ENCODE measurements at regions not wholly inside any gene's neighbourhood (a gene's known extent, or its start where the extent isn't known, plus 50 kb on each side); places are given as distances from the start of the nearest gene placed in this dataset.

- DNase-seq: no peak
- FAIRE-seq: no peak
- intact Hi-C loops (cut with DNase I): no loop called here
- TF ChIP-seq CTCF (IDR thresholded peaks at IDR 0.05; ENCODE audit: borderline replicate concordance, extremely low read depth, insufficient read depth): no peak
- H3K36me3 ChIP-seq (ENCODE audit: control insufficient read depth in 2 of 3, insufficient read depth in 3 of 3, low read length in 3 of 3): no peaks in the 10 kb centered on the region
- no peaks in the 10 kb centered on the region for H3K4me1 ChIP-seq (ENCODE audit: control insufficient read depth in 2 of 3, insufficient read depth in 2 of 3, low read depth in 1 of 3, low read length in 3 of 3)
- H3K27me3 ChIP-seq (ENCODE audit: control insufficient read depth, insufficient read depth, low read length): no peaks in the 10 kb centered on the region
- no peaks in the 10 kb centered on the region for H3K9me3 ChIP-seq (ENCODE audit: control insufficient read depth in 2 of 3, insufficient read depth in 1 of 3, low read length in 3 of 3)
- H3K4me3 ChIP-seq (ENCODE audit: low read length in 3 of 3): no peak overlapping the region
- H3K27ac ChIP-seq (ENCODE audit: low read depth in 2 of 2, low read length in 2 of 2): no peak overlapping the region
- no peak overlapping the region for H3K9ac ChIP-seq (ENCODE audit: low read length in 3 of 3)
These were observed 317.8 kb downstream of the GPATCH2 start for GRCh38 chr1:217313096-217313495.

- TF ChIP-seq CTCF (IDR thresholded peaks at IDR 0.05; ENCODE audit: borderline replicate concordance, extremely low read depth, insufficient read depth): no peak
- no peak overlapping the region for H3K27ac ChIP-seq (ENCODE audit: low read depth in 2 of 2, low read length in 2 of 2)
- peak in 1 of 5 donors; percentile 4 for DNase-seq
- H3K27me3 ChIP-seq (ENCODE audit: control insufficient read depth, insufficient read depth, low read length): no peaks in the 10 kb centered on the region
- no peak for FAIRE-seq
- H3K4me3 ChIP-seq (ENCODE audit: low read length in 3 of 3): no peak overlapping the region
- intact Hi-C loops (cut with DNase I): no loop called here
- no peaks in the 10 kb centered on the region for H3K4me1 ChIP-seq (ENCODE audit: control insufficient read depth in 2 of 3, insufficient read depth in 2 of 3, low read depth in 1 of 3, low read length in 3 of 3)
- H3K9ac ChIP-seq (ENCODE audit: low read length in 3 of 3): no peak overlapping the region
- no peaks in the 10 kb centered on the region for H3K36me3 ChIP-seq (ENCODE audit: control insufficient read depth in 2 of 3, insufficient read depth in 3 of 3, low read length in 3 of 3)
- no peaks in the 10 kb centered on the region for H3K9me3 ChIP-seq (ENCODE audit: control insufficient read depth in 2 of 3, insufficient read depth in 1 of 3, low read length in 3 of 3)
These were observed 319.1 kb downstream of the GPATCH2 start for GRCh38 chr1:217311766-217312165.

GRCh38 chr1:217311269-217311668 is 319.6 kb downstream of the GPATCH2 start:
- no peaks in the 10 kb centered on the region for H3K4me1 ChIP-seq (ENCODE audit: control insufficient read depth in 2 of 3, insufficient read depth in 2 of 3, low read depth in 1 of 3, low read length in 3 of 3)
- no peak for FAIRE-seq
- DNase-seq: no peak
- H3K9me3 ChIP-seq (ENCODE audit: control insufficient read depth in 2 of 3, insufficient read depth in 1 of 3, low read length in 3 of 3): no peaks in the 10 kb centered on the region
- no peak overlapping the region for H3K9ac ChIP-seq (ENCODE audit: low read length in 3 of 3)
- intact Hi-C loops (cut with DNase I): no loop called here
- no peak overlapping the region for H3K4me3 ChIP-seq (ENCODE audit: low read length in 3 of 3)
- no peak for TF ChIP-seq CTCF (IDR thresholded peaks at IDR 0.05; ENCODE audit: borderline replicate concordance, extremely low read depth, insufficient read depth)
- H3K27me3 ChIP-seq (ENCODE audit: control insufficient read depth, insufficient read depth, low read length): no peaks in the 10 kb centered on the region
- H3K36me3 ChIP-seq (ENCODE audit: control insufficient read depth in 2 of 3, insufficient read depth in 3 of 3, low read length in 3 of 3): no peaks in the 10 kb centered on the region
- H3K27ac ChIP-seq (ENCODE audit: low read depth in 2 of 2, low read length in 2 of 2): no peak overlapping the region

GRCh38 chr1:217281332-217281731 is 349.6 kb downstream of the GPATCH2 start:
- Histone ChIP-seq H3K9me3 (ENCODE audit: control insufficient read depth in 2 of 3, insufficient read depth in 1 of 3, low read length in 3 of 3) (no peaks in the 10 kb centered on the region), H3K27ac (ENCODE audit: low read depth in 2 of 2, low read length in 2 of 2) (no peak overlapping the region), H3K36me3 (ENCODE audit: control insufficient read depth in 2 of 3, insufficient read depth in 3 of 3, low read length in 3 of 3) (no peaks in the 10 kb centered on the region), H3K4me1 (ENCODE audit: control insufficient read depth in 2 of 3, insufficient read depth in 2 of 3, low read depth in 1 of 3, low read length in 3 of 3) (no peaks in the 10 kb centered on the region), H3K9ac (ENCODE audit: low read length in 3 of 3) (no peak overlapping the region), H3K4me3 (ENCODE audit: low read length in 3 of 3) (no peak overlapping the region), H3K27me3 (ENCODE audit: control insufficient read depth, insufficient read depth, low read length) (no peaks in the 10 kb centered on the region)
- FAIRE-seq (no peak), DNase-seq (no peak)
- no peak for TF ChIP-seq CTCF (IDR thresholded peaks at IDR 0.05; ENCODE audit: borderline replicate concordance, extremely low read depth, insufficient read depth)
- intact Hi-C loops (cut with DNase I): no loop called here

All from kidney (tissue), 13 donors.